CD4-positive, CD25-positive, alpha-beta regulatory T cell (primary cell): ENCODE measurements at regions not wholly inside any gene's neighbourhood (a gene's known extent, or its start where the extent isn't known, plus 50 kb on each side); places are given as distances from the start of the nearest gene placed in this dataset.
A peak's percentile ranks its signal among the peaks of the same experiment; 100 is the strongest.

Source experiments
- ATAC-seq, 2 donors: fragments of 150-1000 bp; cut with Tn5 transposase; one replicate each; pipeline ENCODE4 v1.10.0; 2021; ENCODE audit warnings: low read depth in 2 of 2, moderate number of reproducible peaks in 2 of 2, moderate library complexity in 1 of 2
- DNase-seq, 3 donors: peaks; one replicate each; pipeline versions ENCODE4 v3.0.0 to v3.0.0-alpha.2; 2012 to 2022; ENCODE audit warnings: mixed read lengths in 1 of 3
- H3K27ac ChIP-seq: one replicate; pipeline ENCODE4 v1.7.0; 2013; ENCODE audit warnings: mild to moderate bottlenecking, low read length; ENCODE audit not compliant: insufficient read depth, poor library complexity, severe bottlenecking
- H3K27me3 ChIP-seq: one replicate; pipeline ENCODE4 v1.7.0; 2013; ENCODE audit warnings: low read length; ENCODE audit not compliant: control insufficient read depth, insufficient read depth
- H3K36me3 ChIP-seq: one replicate; pipeline ENCODE4 v1.7.0; 2013; ENCODE audit warnings: mild to moderate bottlenecking, low read length, moderate library complexity; ENCODE audit not compliant: control insufficient read depth, insufficient read depth
- H3K4me1 ChIP-seq: 2 replicates; pipeline ENCODE4 v1.7.0; 2013; ENCODE audit warnings: mild to moderate bottlenecking, low read length; ENCODE audit not compliant: insufficient read depth, control insufficient read depth, poor library complexity, severe bottlenecking
- H3K4me3 ChIP-seq: one replicate; pipeline ENCODE4 v1.7.0; 2013; ENCODE audit warnings: low read depth, mild to moderate bottlenecking, low read length, moderate library complexity
- H3K9me3 ChIP-seq, 2 experiments: 1 replicate in 1 of 2; 2 replicates in 1 of 2; pipeline ENCODE4 v1.7.0; 2013; ENCODE audit warnings: low read length in 2 of 2, mild to moderate bottlenecking in 1 of 2, moderate library complexity in 1 of 2; ENCODE audit not compliant: control insufficient read depth in 2 of 2
- H3K27ac Mint-ChIP-seq, 3 donors: one replicate each; pipeline ENCODE4 v1.8.0; 2020 to 2022; ENCODE audit warnings: mild to moderate bottlenecking in 3 of 3, mixed read lengths in 3 of 3, moderate library complexity in 2 of 3
- H3K27me3 Mint-ChIP-seq: one replicate; pipeline ENCODE4 v1.8.0; 2022; ENCODE audit warnings: mild to moderate bottlenecking, mixed read lengths
- H3K36me3 Mint-ChIP-seq: one replicate; pipeline ENCODE4 v1.8.0; 2020; ENCODE audit warnings: mixed read lengths
- H3K4me1 Mint-ChIP-seq, 4 donors: one replicate each; pipeline ENCODE4 v1.8.0; 2020 to 2022; ENCODE audit warnings: mixed read lengths in 4 of 4, mild to moderate bottlenecking in 1 of 4
- H3K4me3 Mint-ChIP-seq, 4 donors: one replicate each; pipeline ENCODE4 v1.8.0; 2020 to 2022; ENCODE audit warnings: mild to moderate bottlenecking in 4 of 4, mixed read lengths in 4 of 4, moderate library complexity in 3 of 4
- H3K9me3 Mint-ChIP-seq, 7 donors: one replicate each; pipeline ENCODE4 v1.8.0; 2020 to 2022; ENCODE audit warnings: mixed read lengths in 7 of 7, mild to moderate bottlenecking in 3 of 7, moderate library complexity in 2 of 7

GRCh38 chr2:235162082-235162836 lies 210.4 kb downstream of the SH3BP4 start:
- no peaks in the 10 kb centered on the region for H3K27me3 ChIP-seq
- no peaks in the 10 kb centered on the region for H3K4me1 ChIP-seq
- DNase-seq, result no peak
- H3K4me1 Mint-ChIP-seq, result no peaks in the 10 kb centered on the region
- no peaks in the 10 kb centered on the region for H3K36me3 ChIP-seq
- no peaks in the 10 kb centered on the region for H3K27me3 Mint-ChIP-seq
- H3K9me3 Mint-ChIP-seq, result peaks cover 0 to 3% (median 0%) of the 10 kb centered on the region in 7 donors
- ATAC-seq, result no peak
- H3K4me3 Mint-ChIP-seq, result no peak overlapping the region
- no peak overlapping the region for H3K4me3 ChIP-seq
- no peaks in the 10 kb centered on the region for H3K36me3 Mint-ChIP-seq
- H3K9me3 ChIP-seq, result no peaks in the 10 kb centered on the region
- H3K27ac Mint-ChIP-seq, result peak overlapping the region in 1 of 3 donors; percentile 14
- no peak overlapping the region for H3K27ac ChIP-seq

DNA sequence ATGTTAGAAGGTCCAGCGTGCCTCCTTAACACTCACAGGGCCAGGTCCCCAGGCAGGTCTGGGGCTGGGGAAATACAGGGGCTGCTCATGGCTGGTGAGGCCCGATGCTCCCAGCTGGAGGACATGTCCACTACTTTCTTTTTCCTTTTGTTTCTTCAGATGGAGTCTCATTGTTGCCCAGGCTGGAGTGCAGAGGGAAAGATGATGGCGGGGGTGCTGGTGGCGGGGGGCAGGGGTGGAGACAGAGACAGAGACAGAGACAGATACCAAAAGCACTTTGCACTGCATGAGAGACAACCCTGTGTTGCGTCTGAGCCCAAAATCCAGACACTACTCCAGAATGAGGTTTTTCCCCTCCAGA lies 211.0 kb downstream of the SH3BP4 start:
- no peaks in the 10 kb centered on the region for H3K36me3 Mint-ChIP-seq
- no peaks in the 10 kb centered on the region for H3K27me3 Mint-ChIP-seq

DNA sequence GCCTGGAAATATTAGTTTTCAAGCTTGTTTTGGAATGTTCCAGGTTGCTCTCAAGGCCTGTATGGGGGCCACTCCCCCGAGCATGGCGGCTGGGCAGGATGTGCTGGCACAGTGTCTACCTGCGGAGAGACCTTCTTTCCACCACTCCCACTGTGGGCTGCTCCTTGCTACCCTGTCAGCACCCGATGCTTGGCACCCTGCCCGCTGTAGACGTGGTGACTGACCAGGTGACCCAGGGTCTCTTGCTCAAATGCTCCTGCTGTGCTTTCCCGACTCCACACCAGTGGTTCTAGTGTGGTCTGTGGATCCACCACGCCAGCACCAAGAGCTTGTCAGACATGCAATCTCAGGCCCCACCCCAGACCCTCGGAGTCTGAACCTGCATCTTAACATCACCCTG lies 213.3 kb downstream of the SH3BP4 start:
- H3K4me1 Mint-ChIP-seq, result no peaks in the 10 kb centered on the region
- H3K27ac ChIP-seq, result no peak overlapping the region
- no peaks in the 10 kb centered on the region for H3K9me3 ChIP-seq
- H3K27me3 ChIP-seq, result no peaks in the 10 kb centered on the region
- no peaks in the 10 kb centered on the region for H3K27me3 Mint-ChIP-seq
- H3K36me3 Mint-ChIP-seq, result no peaks in the 10 kb centered on the region
- no peaks in the 10 kb centered on the region for H3K4me1 ChIP-seq
- H3K36me3 ChIP-seq, result no peaks in the 10 kb centered on the region
- ATAC-seq (no peak), DNase-seq (no peak)
- no peak overlapping the region for H3K4me3 Mint-ChIP-seq
- no peak overlapping the region for H3K4me3 ChIP-seq
- H3K27ac Mint-ChIP-seq, result no peak overlapping the region
- peaks cover 0 to 8% (median 0%) of the 10 kb centered on the region in 7 donors for H3K9me3 Mint-ChIP-seq

More for the DNA sequence above, 211.0 kb downstream of the SH3BP4 start:
- Mint-ChIP-seq H3K9me3 (peaks cover 0 to 3% (median 0%) of the 10 kb centered on the region in 7 donors), H3K4me3 (no peak overlapping the region), H3K27ac (no peak overlapping the region), H3K4me1 (no peaks in the 10 kb centered on the region)
- H3K9me3 ChIP-seq, result no peaks in the 10 kb centered on the region
- no peaks in the 10 kb centered on the region for H3K36me3 ChIP-seq
- no peak for ATAC-seq
- DNase-seq, result no peak
- H3K27ac ChIP-seq, result no peak overlapping the region
- H3K4me1 ChIP-seq, result no peaks in the 10 kb centered on the region
- H3K27me3 ChIP-seq, result no peaks in the 10 kb centered on the region
- H3K4me3 ChIP-seq, result no peak overlapping the region

GRCh38 chr2:235165631-235166030 lies 213.8 kb downstream of the SH3BP4 start:
- Mint-ChIP-seq H3K4me3 (no peak overlapping the region), H3K27ac (no peak overlapping the region), H3K4me1 (no peaks in the 10 kb centered on the region), H3K36me3 (no peaks in the 10 kb centered on the region), H3K27me3 (no peaks in the 10 kb centered on the region), H3K9me3 (peaks cover 0 to 8% (median 0%) of the 10 kb centered on the region in 7 donors)
- no peaks in the 10 kb centered on the region for H3K27me3 ChIP-seq
- ATAC-seq (no peak), DNase-seq (no peak)
- H3K4me1 ChIP-seq, result no peaks in the 10 kb centered on the region
- no peak overlapping the region for H3K27ac ChIP-seq
- no peaks in the 10 kb centered on the region for H3K36me3 ChIP-seq
- no peak overlapping the region for H3K4me3 ChIP-seq
- H3K9me3 ChIP-seq, result no peaks in the 10 kb centered on the region

DNA sequence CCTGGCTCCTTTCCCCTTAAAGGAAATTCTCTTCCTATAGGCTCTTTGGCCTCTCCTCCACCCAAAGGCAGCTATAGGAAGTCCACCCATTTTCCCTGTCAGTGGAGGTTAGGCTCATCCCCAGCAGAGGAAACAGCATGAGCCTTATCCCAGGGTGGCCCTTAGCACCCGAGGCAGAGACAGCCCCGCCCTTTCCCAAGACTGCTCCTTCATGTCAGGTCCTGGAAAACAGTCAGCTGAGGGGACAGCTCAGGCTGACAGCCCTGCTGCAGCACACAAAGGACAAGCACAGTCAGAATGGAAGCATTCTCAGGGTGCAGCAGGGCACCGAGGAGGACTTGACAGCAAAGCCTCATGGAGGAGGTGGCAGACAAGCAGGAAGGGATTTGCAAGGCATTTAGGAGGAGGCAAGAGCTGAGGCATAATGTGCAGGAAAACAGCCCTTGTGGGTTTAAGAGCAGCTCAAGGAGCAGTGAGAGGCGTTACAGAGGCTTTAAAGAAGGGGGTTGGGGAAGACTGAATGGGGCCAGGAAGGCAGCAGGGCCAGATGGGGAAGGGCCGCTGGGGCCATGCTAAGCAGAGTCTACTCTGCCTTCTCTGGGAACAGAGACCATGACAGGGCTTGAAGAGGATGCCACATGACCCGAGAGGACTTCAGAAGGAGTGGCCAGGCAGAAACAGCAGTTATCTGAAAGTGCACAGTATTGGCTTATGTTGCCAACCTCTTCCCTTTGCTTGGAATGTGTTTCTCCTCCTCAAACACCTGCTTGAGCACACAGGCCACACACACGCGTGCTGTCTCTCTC lies 216.6 kb downstream of the SH3BP4 start:
- H3K9me3 Mint-ChIP-seq, result peaks cover 0 to 5% (median 0%) of the 10 kb centered on the region in 7 donors
- H3K4me1 Mint-ChIP-seq, result no peaks in the 10 kb centered on the region
- DNase-seq (no peak), ATAC-seq (no peak)
- H3K9me3 ChIP-seq, result no peaks in the 10 kb centered on the region
- H3K27me3 Mint-ChIP-seq, result no peaks in the 10 kb centered on the region
- no peak overlapping the region for H3K27ac ChIP-seq
- no peaks in the 10 kb centered on the region for H3K4me1 ChIP-seq
- no peak overlapping the region for H3K27ac Mint-ChIP-seq
- no peak overlapping the region for H3K4me3 ChIP-seq
- H3K27me3 ChIP-seq, result no peaks in the 10 kb centered on the region
- no peak overlapping the region for H3K4me3 Mint-ChIP-seq
- H3K36me3 ChIP-seq, result no peaks in the 10 kb centered on the region
- no peaks in the 10 kb centered on the region for H3K36me3 Mint-ChIP-seq

GRCh38 chr2:235170016-235170415 lies 218.2 kb downstream of the SH3BP4 start:
- peaks cover 0 to 8% (median 3%) of the 10 kb centered on the region in 7 donors for H3K9me3 Mint-ChIP-seq
- no peaks in the 10 kb centered on the region for H3K27me3 Mint-ChIP-seq

DNA sequence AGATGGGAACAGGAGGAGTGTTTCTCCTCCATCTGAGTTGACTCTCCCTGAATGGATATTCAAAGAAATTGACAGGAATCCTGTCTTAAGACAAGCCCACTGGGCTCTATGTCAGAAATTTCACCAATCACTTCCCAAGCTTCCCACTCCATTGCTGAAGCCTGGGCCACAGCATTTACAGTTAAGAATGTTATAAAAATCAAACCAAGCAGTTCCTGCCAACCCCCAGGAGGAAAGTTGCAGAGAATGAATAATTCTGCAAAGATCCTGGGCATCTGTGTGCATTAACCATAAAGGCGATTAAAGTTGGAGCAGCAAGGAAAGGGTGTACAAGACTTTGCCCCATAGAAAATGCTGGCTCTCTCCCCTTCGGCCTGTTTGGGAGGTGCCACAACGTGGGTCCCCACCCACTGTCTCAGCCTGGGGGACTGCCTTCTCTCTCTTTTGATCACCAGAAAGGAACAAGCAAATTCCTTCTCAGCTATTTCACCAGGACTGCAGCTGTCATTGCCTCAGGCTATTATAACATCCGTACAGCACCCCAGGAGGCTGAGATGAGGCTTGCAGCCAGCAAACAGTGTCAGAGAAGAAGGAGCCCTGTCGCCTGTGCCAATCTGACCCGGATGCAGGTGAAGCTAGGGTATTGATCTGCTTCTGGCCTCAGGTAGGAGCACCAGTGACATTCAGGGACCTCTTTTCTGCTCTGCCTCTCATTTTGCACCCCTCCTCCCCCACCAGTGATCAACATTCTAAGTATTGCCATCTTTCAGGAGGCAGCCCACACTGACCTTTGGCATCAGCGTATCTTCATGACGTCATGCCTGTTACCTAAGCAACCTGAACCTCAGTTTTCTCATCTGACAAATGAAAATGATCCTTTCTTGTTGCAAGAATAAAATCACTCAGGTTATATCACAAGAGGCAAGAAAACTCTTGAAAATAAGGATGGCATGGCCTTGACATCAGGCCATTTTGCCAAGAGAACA lies 219.0 kb downstream of the SH3BP4 start:
- no peaks in the 10 kb centered on the region for H3K27me3 ChIP-seq
- no peak overlapping the region for H3K27ac ChIP-seq
- no peak for ATAC-seq
- no peaks in the 10 kb centered on the region for H3K4me1 Mint-ChIP-seq
- no peak overlapping the region for H3K4me3 ChIP-seq
- H3K27me3 Mint-ChIP-seq, result no peaks in the 10 kb centered on the region
- H3K4me1 ChIP-seq, result no peaks in the 10 kb centered on the region
- no peaks in the 10 kb centered on the region for H3K36me3 ChIP-seq
- H3K4me3 Mint-ChIP-seq, result no peak overlapping the region
- no peak for DNase-seq
- H3K9me3 Mint-ChIP-seq, result peaks cover 0 to 8% (median 3%) of the 10 kb centered on the region in 7 donors
- no peaks in the 10 kb centered on the region for H3K9me3 ChIP-seq
- no peaks in the 10 kb centered on the region for H3K36me3 Mint-ChIP-seq
- H3K27ac Mint-ChIP-seq, result no peak overlapping the region

More at GRCh38 chr2:235170016-235170415, 218.2 kb downstream of the SH3BP4 start:
- Mint-ChIP-seq H3K4me3 (no peak overlapping the region), H3K4me1 (no peaks in the 10 kb centered on the region), H3K27ac (no peak overlapping the region), H3K36me3 (no peaks in the 10 kb centered on the region)
- H3K4me3 ChIP-seq, result no peak overlapping the region
- H3K4me1 ChIP-seq, result no peaks in the 10 kb centered on the region
- H3K27me3 ChIP-seq, result no peaks in the 10 kb centered on the region
- H3K36me3 ChIP-seq, result no peaks in the 10 kb centered on the region
- no peak for DNase-seq
- H3K9me3 ChIP-seq, result no peaks in the 10 kb centered on the region
- no peak for ATAC-seq
- no peak overlapping the region for H3K27ac ChIP-seq
